ENCODE measurements at regions not wholly inside any gene's neighbourhood (a gene's known extent, or its start where the extent isn't known, plus 50 kb on each side); places are given as distances from the start of the nearest gene placed in this dataset.

DNA sequence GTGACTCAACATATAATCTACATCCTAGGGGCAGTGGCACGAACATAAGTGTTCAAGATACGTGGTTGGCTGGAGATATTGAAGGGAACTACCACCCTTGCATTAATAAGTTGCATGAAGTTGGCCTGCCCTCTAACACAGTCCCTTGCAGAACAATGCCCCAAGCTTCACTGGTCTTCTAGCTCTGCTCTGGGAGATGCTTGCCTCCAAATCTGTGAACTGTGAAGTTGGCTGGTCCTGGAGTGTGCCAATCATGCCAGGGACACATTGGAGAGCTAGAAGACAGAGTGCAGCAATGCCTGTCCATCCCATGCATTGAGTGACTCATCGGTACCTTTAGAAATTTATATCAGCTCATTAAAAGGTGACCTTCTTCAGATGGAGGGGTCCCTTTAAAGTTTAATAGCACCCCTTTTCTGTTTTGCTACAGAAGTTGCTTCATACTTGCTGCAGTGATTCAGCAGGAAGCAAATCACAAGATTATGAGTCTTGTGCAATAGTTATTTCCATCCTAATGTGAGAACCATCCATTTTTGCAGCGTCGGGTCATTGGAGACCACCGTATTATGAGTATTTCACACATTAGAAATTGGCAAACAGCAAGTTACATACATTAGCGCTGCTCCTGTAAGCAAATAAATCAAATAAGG, 55.2 kb upstream of the KAZN start:
- TF ChIP-seq CTCF (conservative IDR thresholded peaks at IDR 0.05; ENCODE audit: low read depth, low read length) (no peak), EZH2 (IDR thresholded peaks at IDR 0.05; ENCODE audit: low read length, unreplicated experiment) (no peak), EZH2phosphoT487 (IDR thresholded peaks at IDR 0.05; ENCODE audit: borderline replicate concordance, low read length) (no peak)
